Activated CD8-positive, alpha-beta memory T cell treated with anti-CD3 and anti-CD28 coated beads for 36 hours (primary cell): ENCODE measurements at regions not wholly inside any gene's neighbourhood (a gene's known extent, or its start where the extent isn't known, plus 50 kb on each side); places are given as distances from the start of the nearest gene placed in this dataset.
"Not testable (repeated sequence)": the region's sequence is repeated elsewhere in the genome, so short reads cannot be mapped to it uniquely, and the experiment has no call there.

Experiments
- CTCF ChIA-PET: fragments of 350-600 bp; sonication (Branson Sonifier 250); formaldehyde crosslinking; loops from one replicate; lab custom pipeline; 2021; ENCODE audit warnings: antibody characterized with exemption; lab: Charles Lee
- POLR2A ChIA-PET: fragments of 350-600 bp; sonication (Branson Sonifier 250); formaldehyde crosslinking; loops from one replicate; lab custom pipeline; 2021; ENCODE audit warnings: antibody characterized with exemption; lab: Charles Lee

- ChIA-PET CTCF (no interaction called here), POLR2A (no interaction called here)
These were observed 65.3 kb upstream of the PTGDR start for GRCh38 chr14:52202151-52202550.

DNA sequence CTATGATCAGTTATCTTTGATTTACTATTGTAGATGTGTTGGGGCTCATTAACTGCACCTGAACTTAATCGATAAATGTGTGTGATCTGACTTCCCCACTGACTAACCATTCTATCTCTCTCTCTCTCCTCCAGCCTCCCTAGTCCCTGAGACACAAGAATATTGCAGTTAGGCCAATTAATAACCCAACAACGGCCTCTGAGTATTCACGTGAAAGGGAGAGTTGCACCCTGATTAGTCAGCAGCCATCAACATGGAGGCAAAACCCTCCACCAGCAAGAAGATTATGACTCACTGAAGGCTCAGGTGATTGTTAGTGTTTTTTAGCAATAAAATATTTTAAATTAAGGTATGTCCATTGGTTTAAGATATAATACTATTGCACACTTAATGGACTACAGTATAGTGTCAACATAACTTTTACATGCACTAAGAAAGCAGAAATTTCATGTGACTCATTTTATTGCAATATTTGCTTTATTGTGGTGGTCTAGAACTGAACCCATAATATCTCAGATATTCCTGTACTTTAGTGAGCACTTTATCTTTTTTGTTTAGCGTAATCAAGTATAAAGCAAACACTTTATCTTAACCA, 77.1 kb upstream of the PTGDR start:
- ChIA-PET CTCF (no interaction called here), POLR2A (no interaction called here)

- ChIA-PET CTCF (no interaction called here), POLR2A (no interaction called here)
These were observed 78.2 kb upstream of the PTGDR start for GRCh38 chr14:52189325-52189724.

- CTCF ChIA-PET = no interaction called here
- POLR2A ChIA-PET = interaction anchor here (1.0 kb wide), 1 partner anchor 11 kb away, joined by 4 read pairs; no protein-coding TSS in a partner anchor
These were observed 79.1 kb upstream of the PTGDR start for GRCh38 chr14:52188381-52188780.

DNA sequence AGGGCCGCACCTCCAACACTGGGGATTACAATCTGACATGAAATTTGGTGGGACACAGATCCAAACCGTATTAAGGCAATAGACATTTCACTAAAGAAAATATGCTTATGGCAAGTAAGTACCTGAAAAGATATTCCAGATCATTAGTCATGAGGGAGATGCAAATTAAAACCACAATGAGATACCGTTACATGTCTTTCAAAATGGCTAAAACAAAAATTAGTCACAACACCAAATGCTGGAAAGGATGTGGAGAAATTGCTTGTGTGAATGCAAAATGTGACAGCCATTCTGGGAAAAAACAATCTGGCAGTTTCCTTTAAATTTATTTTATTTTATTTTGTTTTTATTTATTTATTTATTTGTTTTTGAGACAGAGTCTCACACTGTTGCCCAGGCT, 82.3 kb upstream of the PTGDR start:
- ChIA-PET CTCF (no interaction called here), POLR2A (no interaction called here)

- POLR2A ChIA-PET = no interaction called here
- CTCF ChIA-PET = no interaction called here
These were observed 84.6 kb upstream of the PTGDR start for GRCh38 chr14:52182853-52183252.

DNA sequence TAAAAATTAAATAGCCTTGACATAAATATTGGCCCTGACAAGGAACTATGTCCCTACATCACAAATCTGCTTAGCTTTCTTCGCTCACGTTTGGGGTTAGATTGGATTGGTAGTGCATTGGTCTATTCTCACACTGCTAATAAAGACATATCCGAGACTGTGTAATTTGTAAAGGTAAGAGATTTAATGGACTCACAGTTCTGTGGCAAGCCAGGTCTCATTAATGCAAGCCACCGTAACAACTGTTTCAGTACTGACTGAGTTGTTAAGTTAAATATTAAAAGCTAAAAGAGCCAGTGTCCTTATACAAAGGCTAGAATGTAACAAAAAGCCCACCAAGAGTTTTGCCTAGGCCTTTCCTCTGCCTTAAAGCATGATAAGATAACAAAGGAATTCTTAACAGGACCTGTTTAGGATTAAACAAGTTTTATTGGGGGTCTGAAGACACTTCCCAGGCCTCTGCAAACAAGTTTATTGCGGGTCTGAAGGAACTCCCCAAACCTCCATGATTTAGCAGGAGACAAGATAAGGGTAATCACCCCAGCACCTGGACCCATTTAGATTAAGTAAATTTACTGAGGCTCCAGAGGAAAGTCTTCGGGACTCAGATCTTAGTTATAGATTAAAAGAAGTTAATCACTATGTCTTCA, 88.2 kb upstream of the PTGDR start:
- ChIA-PET CTCF (interaction anchor here (0.8 kb wide), 1 partner anchor 12 kb away, joined by 3 read pairs; no protein-coding TSS in a partner anchor), POLR2A (no interaction called here)

GRCh38 chr14:52175982-52176502, 91.5 kb upstream of the PTGDR start:
- POLR2A ChIA-PET = no interaction called here
- CTCF ChIA-PET = no interaction called here

- POLR2A ChIA-PET, CTCF ChIA-PET: not testable (repeated sequence)
These were observed 95.6 kb upstream of the PTGDR start for GRCh38 chr14:52171932-52172331.

- ChIA-PET CTCF (no interaction called here), POLR2A (no interaction called here)
These were observed 98.0 kb upstream of the NID2 start for GRCh38 chr14:52166822-52167221.

DNA sequence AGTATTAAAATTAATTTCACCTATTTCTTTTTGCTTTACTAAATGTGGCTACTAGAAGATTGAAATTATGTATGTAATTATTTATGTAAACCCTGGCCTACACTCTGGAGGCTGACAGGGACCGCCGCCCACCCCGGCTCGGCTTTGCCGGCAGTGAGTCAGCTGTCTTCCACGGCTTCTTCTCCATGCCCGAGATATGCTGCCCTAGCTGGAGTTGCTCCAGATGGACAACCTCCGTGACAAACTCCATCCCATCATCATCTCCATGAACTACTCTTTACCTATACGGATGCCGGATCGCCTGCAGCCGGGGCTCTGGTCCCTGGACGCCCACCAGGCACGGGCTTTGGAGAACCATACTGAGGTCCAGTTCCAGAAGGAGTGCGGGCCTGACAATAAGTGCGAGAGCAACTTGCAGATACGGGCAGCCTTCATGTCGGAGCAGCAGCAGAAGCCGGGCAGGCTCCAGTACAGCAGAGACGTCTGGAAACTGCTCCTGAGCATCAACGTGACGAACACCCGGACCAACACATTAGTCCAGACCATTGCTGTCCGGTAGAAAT, 86.9 kb upstream of the NID2 start:
- ChIA-PET POLR2A (no interaction called here), CTCF (no interaction called here)

DNA sequence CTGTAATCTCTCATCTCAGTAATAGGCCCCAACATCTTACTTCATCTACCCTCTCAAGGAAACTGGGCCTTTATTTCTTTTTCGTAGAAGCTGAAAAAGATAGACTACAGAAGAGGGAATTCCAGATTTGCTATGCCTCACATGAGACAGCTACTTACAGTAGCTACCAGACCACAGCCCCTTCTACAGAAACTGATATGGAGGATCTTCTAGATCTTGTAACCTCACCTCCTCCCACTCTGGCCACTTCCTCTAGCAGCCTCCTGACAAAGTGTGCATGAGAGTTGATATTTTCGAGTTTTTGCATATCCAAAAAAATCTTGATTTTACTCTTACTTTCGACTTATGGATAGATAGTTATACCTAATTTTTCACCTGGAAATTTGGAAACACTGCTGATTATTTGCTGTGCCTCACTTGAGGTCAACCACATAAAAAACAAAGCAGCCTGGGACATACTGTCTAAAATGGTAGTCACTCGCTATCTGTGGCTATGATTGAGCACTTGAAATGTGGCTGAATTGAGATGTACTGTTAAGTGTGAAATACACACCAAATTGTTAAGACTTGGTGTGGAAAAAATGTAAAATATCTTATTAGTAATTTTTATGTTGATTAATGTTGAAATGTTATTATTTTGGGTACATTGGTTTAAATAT, 86.3 kb upstream of the NID2 start:
- CTCF ChIA-PET = no interaction called here
- POLR2A ChIA-PET = no interaction called here

GRCh38 chr14:52153939-52154338, 85.1 kb upstream of the NID2 start:
- CTCF ChIA-PET = no interaction called here
- POLR2A ChIA-PET = interaction anchor here (0.5 kb wide), 1 partner anchor 621 kb away, joined by 3 read pairs; no protein-coding TSS in a partner anchor

DNA sequence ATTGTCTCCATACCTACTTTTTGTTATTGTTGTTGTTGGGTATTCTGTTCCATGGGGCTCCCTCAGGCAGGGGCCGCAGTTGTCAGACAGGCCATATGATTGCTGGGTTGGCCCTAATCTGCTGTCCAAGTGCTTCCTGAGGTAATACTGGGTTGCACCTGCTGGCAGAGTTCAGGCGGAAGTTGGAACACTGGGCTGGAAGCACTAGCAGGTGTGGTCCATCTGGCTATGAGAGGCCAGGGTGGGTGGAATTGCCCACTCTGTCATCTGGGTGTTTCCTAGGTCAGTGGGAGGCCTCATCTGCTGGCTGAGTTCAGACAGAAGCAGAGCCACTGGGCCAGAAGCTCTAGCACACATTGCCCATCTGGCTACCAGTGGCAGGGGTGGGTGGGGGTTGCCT, 81.3 kb upstream of the NID2 start:
- ChIA-PET POLR2A (interaction anchor here (0.7 kb wide), 1 partner anchor 231 kb away, joined by 3 read pairs; no protein-coding TSS in a partner anchor), CTCF (no interaction called here)

DNA sequence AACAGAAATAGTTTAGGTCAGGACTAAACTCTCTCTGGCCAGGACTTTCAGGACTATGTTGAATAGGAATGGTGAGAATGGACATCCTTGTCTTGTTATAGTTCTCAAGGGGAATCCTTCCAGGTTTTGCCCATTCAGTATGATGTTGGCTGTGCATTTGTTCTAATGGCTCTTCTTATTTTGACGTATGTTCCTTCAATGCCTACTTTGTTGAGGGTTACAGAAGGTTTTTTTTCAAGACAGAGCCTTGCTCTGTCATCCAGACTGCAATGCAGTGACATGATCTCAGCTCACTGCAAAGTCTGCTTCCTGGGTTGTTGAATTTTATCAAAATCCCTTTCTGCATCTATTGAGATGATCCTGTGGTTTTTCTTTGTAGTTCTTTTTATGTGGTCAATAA, 79.5 kb upstream of the NID2 start:
- CTCF ChIA-PET = no interaction called here

GRCh38 chr14:52146504-52146903, 77.6 kb upstream of the NID2 start:
- ChIA-PET POLR2A (no interaction called here), CTCF (no interaction called here)

More for the DNA sequence above, 79.5 kb upstream of the NID2 start:
- POLR2A ChIA-PET = no interaction called here

GRCh38 chr14:52144099-52144498, 75.2 kb upstream of the NID2 start:
- POLR2A ChIA-PET, CTCF ChIA-PET: not testable (repeated sequence)

DNA sequence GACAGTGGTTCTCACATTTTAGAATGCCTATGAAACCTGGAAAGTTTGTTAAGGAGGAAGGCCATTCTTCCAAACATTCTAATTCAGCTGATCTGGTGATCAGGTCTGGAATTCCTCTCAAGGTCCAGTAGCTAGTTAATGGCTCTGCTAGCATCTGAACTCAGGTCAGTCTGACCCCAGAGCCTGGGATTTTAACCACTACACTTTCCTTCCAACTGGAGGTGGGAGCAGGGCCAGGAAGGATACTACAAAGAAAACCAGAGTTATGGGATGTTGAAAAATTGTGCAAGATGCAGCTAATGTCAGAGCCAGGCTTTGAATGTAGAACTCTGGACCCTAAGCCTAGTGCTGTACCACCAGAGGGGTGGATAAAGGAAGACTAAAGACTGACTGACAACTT, 73.6 kb upstream of the NID2 start:
- POLR2A ChIA-PET = no interaction called here
- CTCF ChIA-PET = no interaction called here

DNA sequence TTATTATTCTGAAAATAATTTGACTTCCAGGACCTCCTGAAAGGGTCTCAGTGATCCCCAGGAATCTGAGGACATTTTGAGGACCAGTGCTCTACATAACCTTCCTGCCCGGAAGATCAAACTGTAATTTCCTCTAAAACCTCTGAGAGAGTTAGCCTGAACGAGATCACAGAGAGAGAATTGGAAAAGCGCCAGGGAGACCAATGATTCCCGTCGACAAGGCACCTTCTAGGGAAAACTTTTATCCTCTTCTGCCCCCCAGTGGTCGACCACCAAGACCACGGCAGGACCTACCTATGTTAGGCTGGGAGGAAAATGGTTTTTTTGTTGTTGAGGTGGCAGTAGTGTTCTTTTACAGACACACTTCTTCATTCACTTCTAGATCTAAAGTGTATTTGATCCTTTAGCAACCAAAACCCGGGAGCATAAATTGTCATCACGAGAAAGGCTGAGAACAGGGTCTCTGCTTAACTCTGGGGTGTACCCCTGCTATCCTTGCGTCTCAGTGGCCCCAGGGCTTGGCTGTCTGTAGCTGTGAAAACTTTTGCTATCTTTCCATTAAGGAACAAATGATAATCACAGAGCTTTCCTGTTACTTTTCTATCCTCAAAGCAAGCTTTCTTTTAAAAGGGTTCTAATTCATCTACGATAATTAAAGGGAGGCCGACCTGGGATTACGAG, 62.9 kb upstream of the NID2 start:
- ChIA-PET CTCF (interaction anchor here (0.6 to 2.0 kb wide), 7 partner anchors 10 to 144 kb away, joined by 3 to 5 read pairs (median 3); no protein-coding TSS in a partner anchor), POLR2A (no interaction called here)

DNA sequence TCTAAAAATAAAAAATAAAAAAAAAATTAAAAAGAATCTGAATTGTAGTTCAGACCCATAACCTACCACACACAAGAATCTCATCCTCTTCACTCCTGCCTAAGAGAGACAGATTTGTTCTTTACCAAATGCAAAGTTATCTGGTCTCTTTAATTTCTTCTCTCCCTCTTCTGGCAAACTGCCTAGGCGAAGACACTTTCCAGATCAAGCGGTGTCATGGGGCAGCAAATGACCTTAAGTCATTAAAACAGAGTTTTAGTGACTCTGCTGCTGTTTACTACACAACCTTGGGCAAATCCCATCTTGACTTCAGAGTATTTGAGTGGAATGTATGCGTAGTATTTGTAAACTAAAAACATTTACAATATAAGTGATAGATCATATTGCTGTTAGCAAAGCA, 60.9 kb upstream of the NID2 start:
- ChIA-PET CTCF (no interaction called here), POLR2A (interaction anchor here (0.5 kb wide), 1 partner anchor 544 kb away, joined by 4 read pairs; no protein-coding TSS in a partner anchor)
